Fibroblast of skin of back (primary cell): ENCODE measurements at regions not wholly inside any gene's neighbourhood (a gene's known extent, or its start where the extent isn't known, plus 50 kb on each side); places are given as distances from the start of the nearest gene placed in this dataset.

Source experiments
- DNase-seq: peaks from one replicate; pipeline ENCODE4 v3.0.0-alpha.2; 2013

GRCh38 chr6:133187657-133188453 is 53.3 kb upstream of the EYA4 start:
- DNase-seq: peak; percentile 38

GRCh38 chr6:133190912-133191311 is 50.2 kb upstream of the EYA4 start:
- no peak for DNase-seq

- DNase-seq: no peak
Observed at GRCh38 chr6:133191323-133191722, 49.8 kb upstream of the EYA4 start.
